GM12878 (cell line): ENCODE measurements at regions not wholly inside any gene's neighbourhood (a gene's known extent, or its start where the extent isn't known, plus 50 kb on each side); places are given as distances from the start of the nearest gene placed in this dataset.

ENCODE experiments used
- ATAC-seq: fragments of 200-7000 bp; cut with Tn5 transposase; 3 replicates; pipeline ENCODE4 v1.9.1; 2020; ENCODE audit warnings: mild to moderate bottlenecking, moderate library complexity
- BruUV-seq: library from RNA; stranded (reverse); fragments of 400-500 nt; replicated peaks from 2 replicates; lab custom pipeline; 2021; lab: Mats Ljungman, UMichigan
- CTCF ChIA-PET: fragments of 300-600 bp; sonication (Branson Sonifier 250); formaldehyde crosslinking; extraction: SDS; loops from one replicate; lab custom pipeline; 2021; ENCODE audit warnings: inconsistent platforms; lab: Yijun Ruan, JAX
- POLR2A ChIA-PET: fragments of 350-600 bp; formaldehyde crosslinking; extraction: SDS; loops from one replicate; lab custom pipeline; 2021; ENCODE audit warnings: inconsistent platforms; lab: Charles Lee
- RAD21 ChIA-PET: fragments of 300-600 bp; sonication (Branson Sonifier 250); formaldehyde crosslinking; loops from one replicate; lab custom pipeline; 2023; ENCODE audit warnings: antibody characterized with exemption; ENCODE audit not compliant: unreplicated experiment; lab: Charles Lee
- SMC1A ChIA-PET: fragments of 300-600 bp; sonication (Branson Sonifier 250); formaldehyde crosslinking; loops from one replicate; lab custom pipeline; 2023; ENCODE audit not compliant: unreplicated experiment, uncharacterized antibody; lab: Charles Lee
- DNase-seq: peaks from one replicate; pipeline ENCODE4 v3.0.0-alpha.2; 2011; ENCODE audit warnings: low read depth, low spot score
- FAIRE-seq: peaks from 3 replicates; lab custom pipeline; 2011; peaks lifted over from hg19 to GRCh38; lab: Jason Lieb, UNC
- H2AFZ ChIP-seq: 2 replicates; pipeline ENCODE4 v1.6.0; 2011; ENCODE audit warnings: low read depth, low read length, control low read depth; ENCODE audit not compliant: control insufficient read depth
- H3K27ac ChIP-seq: 2 replicates; pipeline ENCODE4 v1.5.1; 2011; ENCODE audit warnings: control low read depth; ENCODE audit not compliant: control insufficient read depth, insufficient read depth
- H3K27me3 ChIP-seq, 2 experiments: replicated peaks in 1 of 2; 2 replicates each; pipeline versions ENCODE4 v1.6.0 to v1.6.1; 2011; ENCODE audit warnings: low read length in 1 of 2; ENCODE audit not compliant: control insufficient read depth in 2 of 2, insufficient read depth in 2 of 2
- H3K36me3 ChIP-seq, 2 experiments: 2 replicates each; pipeline ENCODE4 v1.5.1; 2011; ENCODE audit warnings: low read length in 1 of 2; ENCODE audit not compliant: control insufficient read depth in 2 of 2, insufficient read depth in 2 of 2
- H3K4me1 ChIP-seq: 2 replicates; pipeline ENCODE4 v1.6.1; 2011; ENCODE audit warnings: mild to moderate bottlenecking, low read length, moderate library complexity, mixed read lengths; ENCODE audit not compliant: control insufficient read depth, insufficient read depth
- H3K4me2 ChIP-seq: 2 replicates; pipeline ENCODE4 v1.6.0; 2011; ENCODE audit warnings: control low read depth; ENCODE audit not compliant: control insufficient read depth, insufficient read depth
- H3K4me3 ChIP-seq: fragments of 200-600 bp; sonication (generic); 2 replicates; pipeline ENCODE4 v1.5.1; 2016
- H3K79me2 ChIP-seq: 2 replicates; pipeline ENCODE4 v1.6.0; 2011; ENCODE audit warnings: low read length; ENCODE audit not compliant: control insufficient read depth, insufficient read depth
- H3K9ac ChIP-seq: 2 replicates; pipeline ENCODE4 v1.8.0; 2011; ENCODE audit warnings: low read length, control low read depth, mixed read lengths; ENCODE audit not compliant: control insufficient read depth, insufficient read depth
- H3K9me3 ChIP-seq: replicated peaks from 3 replicates; pipeline ENCODE4 v1.5.1; 2011; ENCODE audit warnings: mild to moderate bottlenecking, low read length; ENCODE audit not compliant: control insufficient read depth, insufficient read depth
- H4K20me1 ChIP-seq: 2 replicates; pipeline ENCODE4 v1.6.0; 2011; ENCODE audit not compliant: control insufficient read depth, insufficient read depth
- EGR1 ChIP-seq, 2 experiments: IDR thresholded peaks; 1 replicate in 1 of 2; 2 replicates in 1 of 2; pipeline ENCODE4 v1.6.1; 2011 to 2012; ENCODE audit warnings: low read depth in 2 of 2, low read length in 2 of 2, borderline replicate concordance in 1 of 2, mild to moderate bottlenecking in 1 of 2, moderate library complexity in 1 of 2
- EP300 ChIP-seq, 2 experiments: fragments of 150-350 bp in 1 of 2; IDR thresholded peaks; 2 replicates each; pipeline ENCODE4 v1.6.1; 2011 to 2012; ENCODE audit warnings: low read depth in 2 of 2, low read length in 2 of 2, borderline replicate concordance in 1 of 2, improper control_type of control experiment in 1 of 2, inconsistent platforms in 1 of 2; ENCODE audit not compliant: control insufficient read depth in 1 of 2
- GABPA ChIP-seq: IDR thresholded peaks from 2 replicates; pipeline ENCODE4 v1.6.1; 2014; ENCODE audit warnings: antibody characterized with exemption, low read depth, mild to moderate bottlenecking, inconsistent platforms
- NFYA ChIP-seq: IDR thresholded peaks from 2 replicates; pipeline ENCODE4 v1.6.1; 2011; ENCODE audit warnings: low read depth, mild to moderate bottlenecking, low read length, improper control_type of control experiment, borderline replicate concordance
- PML ChIP-seq: IDR thresholded peaks from 2 replicates; pipeline ENCODE4 v1.6.1; 2012; ENCODE audit warnings: low read length, inconsistent platforms
- SIN3A ChIP-seq: IDR thresholded peaks from 2 replicates; pipeline ENCODE4 v1.6.1; 2012; ENCODE audit warnings: low read depth, low read length, improper control_type of control experiment
- SP1 ChIP-seq: IDR thresholded peaks from one replicate; pipeline ENCODE4 v1.6.1; 2011; ENCODE audit warnings: low read depth, low read length
- TAF1 ChIP-seq: IDR thresholded peaks from 2 replicates; pipeline ENCODE4 v1.6.1; 2011; ENCODE audit warnings: mild to moderate bottlenecking, low read depth, low read length, borderline replicate concordance
- TCF7 ChIP-seq: IDR thresholded peaks from 2 replicates; pipeline ENCODE4 v1.6.1; 2014; ENCODE audit warnings: antibody characterized with exemption, borderline replicate concordance
- ZBED1 ChIP-seq: IDR thresholded peaks from 2 replicates; pipeline ENCODE4 v1.6.1; 2016; ENCODE audit warnings: borderline replicate concordance
- ZNF207 ChIP-seq: fragments of 450-650 bp; IDR thresholded peaks from 2 replicates; pipeline ENCODE4 v1.6.1; 2014; ENCODE audit warnings: antibody characterized with exemption, mild to moderate bottlenecking, borderline replicate concordance
- WGBS: methylation state at CpG from one replicate; pipeline ENCODE4 v1.1.6; 2016; ENCODE audit warnings: low lambda C conversion rate; ENCODE audit not compliant: insufficient replicate concordance, insufficient coverage; ENCODE audit errors: missing lambda C conversion rate; 5-methylcytosine and 5-hydroxymethylcytosine counted together
- in situ Hi-C: fragments of 300-500 bp; cut with MboI; formaldehyde crosslinking; loops from 9 replicates; pipeline ENCODE4 v1.14.3; 2018; ENCODE audit warnings: mixed read lengths
- intact Hi-C: fragments of 100-400 bp; cut with micrococcal nuclease; formaldehyde crosslinking; loops from one replicate; pipeline ENCODE4 v1.14.2; 2022; ENCODE audit not compliant: unreplicated experiment
- TF ChIP-seq, protein P1 (sequence below): IDR thresholded peaks from 2 replicates; pipeline ENCODE4 v1.6.1; 2012; ENCODE audit warnings: low read depth, low read length, improper control_type of control experiment
- TF ChIP-seq, protein P2 (sequence below): IDR thresholded peaks from 2 replicates; pipeline ENCODE4 v1.6.1; 2011; ENCODE audit warnings: borderline replicate concordance, low read depth, mild to moderate bottlenecking, moderate library complexity, low read length; ENCODE audit not compliant: insufficient read depth, poor library complexity, severe bottlenecking
- TF ChIP-seq, protein P3 (sequence below): fragments of 450-650 bp; IDR thresholded peaks from 2 replicates; pipeline ENCODE4 v1.6.1; 2017; ENCODE audit warnings: mild to moderate bottlenecking, low read depth, inconsistent platforms; ENCODE audit not compliant: poor library complexity, severe bottlenecking
- TF ChIP-seq, protein P4 (sequence below): fragments of 450-650 bp; IDR thresholded peaks from 2 replicates; pipeline ENCODE4 v1.6.1; 2016; ENCODE audit warnings: mild to moderate bottlenecking, moderate library complexity, borderline replicate concordance
- TF ChIP-seq, protein P5 (sequence below): IDR thresholded peaks from 2 replicates; pipeline ENCODE4 v1.6.1; 2012; ENCODE audit warnings: low read length, inconsistent platforms

DNA sequence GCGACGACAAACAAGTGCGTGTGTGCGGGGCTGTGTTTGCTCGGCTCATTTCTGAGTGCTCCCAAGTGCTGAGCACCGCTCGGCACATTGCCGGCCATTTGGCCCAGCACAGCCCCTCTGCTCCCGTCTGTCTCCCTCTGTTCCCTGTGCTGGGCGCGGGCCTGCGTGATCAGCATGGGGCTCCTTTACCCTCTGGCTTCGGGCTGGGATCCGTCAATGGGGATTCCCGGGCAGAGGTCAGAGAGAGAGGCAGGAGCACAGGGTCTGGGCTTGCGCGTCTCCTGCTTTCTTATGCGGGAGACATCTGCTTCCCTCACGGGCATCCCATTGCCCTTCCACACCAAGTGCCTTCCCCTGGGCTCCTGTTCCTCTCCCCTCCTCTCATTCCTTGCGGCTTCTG is 234.0 kb downstream of the ACKR3 start:
- H4K20me1 ChIP-seq: no peaks in the 10 kb centered on the region
- DNase-seq (no peak), FAIRE-seq (no peak), ATAC-seq (no peak)
- CTCF ChIA-PET: no interaction called here
- H3K27me3 ChIP-seq: peaks cover 2 to 3% of the 10 kb centered on the region in 2 experiments; a peak in 2 of 4 replicates
- POLR2A ChIA-PET: no interaction called here
- H3K27ac ChIP-seq: no peak overlapping the region
- H3K9ac ChIP-seq: no peak overlapping the region
- intact Hi-C loops: no loop called here
- WGBS: 63% methylated on average over 15 of the region's 20 CpGs
- BruUV-seq: no TSS peak
- H3K4me3 ChIP-seq: no peak overlapping the region
- SMC1A ChIA-PET: no interaction called here
- H3K4me1 ChIP-seq: no peaks in the 10 kb centered on the region
- RAD21 ChIA-PET: no interaction called here
- in situ Hi-C loops: no loop called here
- H3K4me2 ChIP-seq: no peak overlapping the region
- no peaks in the 10 kb centered on the region for H3K36me3 ChIP-seq
- no peaks in the 10 kb centered on the region for H3K79me2 ChIP-seq
- no peak overlapping the region for H2AFZ ChIP-seq
- H3K9me3 ChIP-seq: peaks cover 5% of the 10 kb centered on the region; the same call in 1 of the 3 replicates
- TF ChIP-seq EP300 (IDR thresholded peaks at IDR 0.05; ENCODE audit: borderline replicate concordance in 1 of 2, control insufficient read depth in 1 of 2, low read depth in 2 of 2, low read length in 2 of 2) (no peak), ZBED1 (no peak), TCF7 (no peak), ZNF207 (no peak), EGR1 (IDR thresholded peaks at IDR 0.05; ENCODE audit: borderline replicate concordance in 1 of 2, low read depth in 2 of 2, low read length in 2 of 2) (no peak), NFYA (no peak), PML (no peak), GABPA (no peak), TAF1 (no peak), SP1 (no peak), SIN3A (no peak)
- TF ChIP-seq, protein P1, sequence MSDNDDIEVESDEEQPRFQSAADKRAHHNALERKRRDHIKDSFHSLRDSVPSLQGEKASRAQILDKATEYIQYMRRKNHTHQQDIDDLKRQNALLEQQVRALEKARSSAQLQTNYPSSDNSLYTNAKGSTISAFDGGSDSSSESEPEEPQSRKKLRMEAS: no peak
- TF ChIP-seq, protein P2, sequence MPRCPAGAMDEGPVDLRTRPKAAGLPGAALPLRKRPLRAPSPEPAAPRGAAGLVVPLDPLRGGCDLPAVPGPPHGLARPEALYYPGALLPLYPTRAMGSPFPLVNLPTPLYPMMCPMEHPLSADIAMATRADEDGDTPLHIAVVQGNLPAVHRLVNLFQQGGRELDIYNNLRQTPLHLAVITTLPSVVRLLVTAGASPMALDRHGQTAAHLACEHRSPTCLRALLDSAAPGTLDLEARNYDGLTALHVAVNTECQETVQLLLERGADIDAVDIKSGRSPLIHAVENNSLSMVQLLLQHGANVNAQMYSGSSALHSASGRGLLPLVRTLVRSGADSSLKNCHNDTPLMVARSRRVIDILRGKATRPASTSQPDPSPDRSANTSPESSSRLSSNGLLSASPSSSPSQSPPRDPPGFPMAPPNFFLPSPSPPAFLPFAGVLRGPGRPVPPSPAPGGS: no peak
- TF ChIP-seq, protein P3, sequence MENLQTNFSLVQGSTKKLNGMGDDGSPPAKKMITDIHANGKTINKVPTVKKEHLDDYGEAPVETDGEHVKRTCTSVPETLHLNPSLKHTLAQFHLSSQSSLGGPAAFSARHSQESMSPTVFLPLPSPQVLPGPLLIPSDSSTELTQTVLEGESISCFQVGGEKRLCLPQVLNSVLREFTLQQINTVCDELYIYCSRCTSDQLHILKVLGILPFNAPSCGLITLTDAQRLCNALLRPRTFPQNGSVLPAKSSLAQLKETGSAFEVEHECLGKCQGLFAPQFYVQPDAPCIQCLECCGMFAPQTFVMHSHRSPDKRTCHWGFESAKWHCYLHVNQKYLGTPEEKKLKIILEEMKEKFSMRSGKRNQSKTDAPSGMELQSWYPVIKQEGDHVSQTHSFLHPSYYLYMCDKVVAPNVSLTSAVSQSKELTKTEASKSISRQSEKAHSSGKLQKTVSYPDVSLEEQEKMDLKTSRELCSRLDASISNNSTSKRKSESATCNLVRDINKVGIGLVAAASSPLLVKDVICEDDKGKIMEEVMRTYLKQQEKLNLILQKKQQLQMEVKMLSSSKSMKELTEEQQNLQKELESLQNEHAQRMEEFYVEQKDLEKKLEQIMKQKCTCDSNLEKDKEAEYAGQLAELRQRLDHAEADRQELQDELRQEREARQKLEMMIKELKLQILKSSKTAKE: no peak
- TF ChIP-seq, protein P4, sequence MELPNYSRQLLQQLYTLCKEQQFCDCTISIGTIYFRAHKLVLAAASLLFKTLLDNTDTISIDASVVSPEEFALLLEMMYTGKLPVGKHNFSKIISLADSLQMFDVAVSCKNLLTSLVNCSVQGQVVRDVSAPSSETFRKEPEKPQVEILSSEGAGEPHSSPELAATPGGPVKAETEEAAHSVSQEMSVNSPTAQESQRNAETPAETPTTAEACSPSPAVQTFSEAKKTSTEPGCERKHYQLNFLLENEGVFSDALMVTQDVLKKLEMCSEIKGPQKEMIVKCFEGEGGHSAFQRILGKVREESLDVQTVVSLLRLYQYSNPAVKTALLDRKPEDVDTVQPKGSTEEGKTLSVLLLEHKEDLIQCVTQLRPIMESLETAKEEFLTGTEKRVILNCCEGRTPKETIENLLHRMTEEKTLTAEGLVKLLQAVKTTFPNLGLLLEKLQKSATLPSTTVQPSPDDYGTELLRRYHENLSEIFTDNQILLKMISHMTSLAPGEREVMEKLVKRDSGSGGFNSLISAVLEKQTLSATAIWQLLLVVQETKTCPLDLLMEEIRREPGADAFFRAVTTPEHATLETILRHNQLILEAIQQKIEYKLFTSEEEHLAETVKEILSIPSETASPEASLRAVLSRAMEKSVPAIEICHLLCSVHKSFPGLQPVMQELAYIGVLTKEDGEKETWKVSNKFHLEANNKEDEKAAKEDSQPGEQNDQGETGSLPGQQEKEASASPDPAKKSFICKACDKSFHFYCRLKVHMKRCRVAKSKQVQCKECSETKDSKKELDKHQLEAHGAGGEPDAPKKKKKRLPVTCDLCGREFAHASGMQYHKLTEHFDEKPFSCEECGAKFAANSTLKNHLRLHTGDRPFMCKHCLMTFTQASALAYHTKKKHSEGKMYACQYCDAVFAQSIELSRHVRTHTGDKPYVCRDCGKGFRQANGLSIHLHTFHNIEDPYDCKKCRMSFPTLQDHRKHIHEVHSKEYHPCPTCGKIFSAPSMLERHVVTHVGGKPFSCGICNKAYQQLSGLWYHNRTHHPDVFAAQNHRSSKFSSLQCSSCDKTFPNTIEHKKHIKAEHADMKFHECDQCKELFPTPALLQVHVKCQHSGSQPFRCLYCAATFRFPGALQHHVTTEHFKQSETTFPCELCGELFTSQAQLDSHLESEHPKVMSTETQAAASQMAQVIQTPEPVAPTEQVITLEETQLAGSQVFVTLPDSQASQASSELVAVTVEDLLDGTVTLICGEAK: no peak
- TF ChIP-seq, protein P5, sequence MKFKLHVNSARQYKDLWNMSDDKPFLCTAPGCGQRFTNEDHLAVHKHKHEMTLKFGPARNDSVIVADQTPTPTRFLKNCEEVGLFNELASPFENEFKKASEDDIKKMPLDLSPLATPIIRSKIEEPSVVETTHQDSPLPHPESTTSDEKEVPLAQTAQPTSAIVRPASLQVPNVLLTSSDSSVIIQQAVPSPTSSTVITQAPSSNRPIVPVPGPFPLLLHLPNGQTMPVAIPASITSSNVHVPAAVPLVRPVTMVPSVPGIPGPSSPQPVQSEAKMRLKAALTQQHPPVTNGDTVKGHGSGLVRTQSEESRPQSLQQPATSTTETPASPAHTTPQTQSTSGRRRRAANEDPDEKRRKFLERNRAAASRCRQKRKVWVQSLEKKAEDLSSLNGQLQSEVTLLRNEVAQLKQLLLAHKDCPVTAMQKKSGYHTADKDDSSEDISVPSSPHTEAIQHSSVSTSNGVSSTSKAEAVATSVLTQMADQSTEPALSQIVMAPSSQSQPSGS: no peak
